ENCODE measurements at regions not wholly inside any gene's neighbourhood (a gene's known extent, or its start where the extent isn't known, plus 50 kb on each side); places are given as distances from the start of the nearest gene placed in this dataset.

GRCh38 chr6:95099410-95099809, 477.9 kb upstream of the MANEA start:
- Histone ChIP-seq H3K36me3 (no peaks in the 10 kb centered on the region), H3K4me1 (no peaks in the 10 kb centered on the region), H3K27ac (no peak overlapping the region), H3K27me3 (no peaks in the 10 kb centered on the region), H3K4me3 (no peak overlapping the region), H3K9me3 (no peaks in the 10 kb centered on the region)
- DNase-seq (ENCODE audit: low spot score): no peak
- no peak for TF ChIP-seq CTCF (IDR thresholded peaks at IDR 0.05)

DNA sequence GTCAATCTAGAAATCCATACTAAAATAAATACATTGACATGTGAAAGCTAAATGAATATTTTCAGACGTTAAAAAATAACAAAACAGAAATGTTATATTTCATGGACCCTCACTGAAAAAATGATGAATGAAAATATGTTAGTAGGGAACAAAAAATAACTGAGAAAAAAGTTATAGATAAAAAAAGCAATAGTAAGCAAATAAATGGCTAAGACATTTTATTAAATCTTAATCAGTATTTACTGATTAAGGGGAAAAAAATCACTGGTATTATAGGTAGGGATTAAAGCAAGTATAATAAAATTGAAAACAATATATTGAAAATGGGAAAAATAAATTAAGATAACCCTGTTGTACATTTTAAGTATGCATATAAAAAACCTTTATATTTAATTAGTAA, 468.1 kb upstream of the MANEA start:
- TF ChIP-seq CTCF (IDR thresholded peaks at IDR 0.05): no peak

GRCh38 chr6:95110767-95111166, 466.6 kb upstream of the MANEA start:
- no peak overlapping the region for H3K27ac ChIP-seq
- no peak overlapping the region for H3K4me3 ChIP-seq
- no peak for TF ChIP-seq CTCF (IDR thresholded peaks at IDR 0.05)
- H3K4me1 ChIP-seq: no peaks in the 10 kb centered on the region
- no peak for DNase-seq (ENCODE audit: low spot score)
- H3K36me3 ChIP-seq: no peaks in the 10 kb centered on the region
- no peaks in the 10 kb centered on the region for H3K27me3 ChIP-seq
- no peaks in the 10 kb centered on the region for H3K9me3 ChIP-seq

More for the DNA sequence above, 468.1 kb upstream of the MANEA start:
- Histone ChIP-seq H3K9me3 (no peaks in the 10 kb centered on the region), H3K4me3 (no peak overlapping the region), H3K27ac (no peak overlapping the region), H3K27me3 (no peaks in the 10 kb centered on the region), H3K4me1 (no peaks in the 10 kb centered on the region), H3K36me3 (no peaks in the 10 kb centered on the region)
- no peak for DNase-seq (ENCODE audit: low spot score)

DNA sequence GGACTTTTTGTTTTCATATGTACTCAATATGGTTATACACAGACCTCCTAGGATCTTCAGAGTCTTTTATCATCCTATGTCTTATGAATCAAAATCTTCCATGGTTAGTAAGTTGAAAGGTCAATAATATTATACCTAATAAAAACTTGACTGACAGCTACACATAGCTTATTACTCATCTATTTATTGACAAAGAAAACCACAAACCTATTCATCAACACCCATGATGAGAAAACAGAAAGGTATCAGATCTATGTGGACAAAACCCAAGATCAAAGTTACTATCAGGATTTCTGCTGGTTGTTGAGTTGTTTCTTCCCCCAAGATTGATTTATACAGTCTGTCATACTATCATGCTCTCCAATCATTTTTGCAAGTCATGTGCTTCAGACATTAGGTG, 460.1 kb upstream of the MANEA start:
- Histone ChIP-seq H3K27me3 (no peaks in the 10 kb centered on the region), H3K9me3 (no peaks in the 10 kb centered on the region), H3K4me3 (no peak overlapping the region), H3K4me1 (no peaks in the 10 kb centered on the region), H3K27ac (no peak overlapping the region), H3K36me3 (no peaks in the 10 kb centered on the region)
- no peak for TF ChIP-seq CTCF (IDR thresholded peaks at IDR 0.05)
- DNase-seq (ENCODE audit: low spot score): no peak

GRCh38 chr6:95119927-95120326, 457.4 kb upstream of the MANEA start:
- no peak overlapping the region for H3K4me3 ChIP-seq
- no peak for TF ChIP-seq CTCF (IDR thresholded peaks at IDR 0.05)
- no peaks in the 10 kb centered on the region for H3K4me1 ChIP-seq
- H3K36me3 ChIP-seq: no peaks in the 10 kb centered on the region
- no peak overlapping the region for H3K27ac ChIP-seq
- no peak for DNase-seq (ENCODE audit: low spot score)
- H3K27me3 ChIP-seq: no peaks in the 10 kb centered on the region
- H3K9me3 ChIP-seq: no peaks in the 10 kb centered on the region

DNA sequence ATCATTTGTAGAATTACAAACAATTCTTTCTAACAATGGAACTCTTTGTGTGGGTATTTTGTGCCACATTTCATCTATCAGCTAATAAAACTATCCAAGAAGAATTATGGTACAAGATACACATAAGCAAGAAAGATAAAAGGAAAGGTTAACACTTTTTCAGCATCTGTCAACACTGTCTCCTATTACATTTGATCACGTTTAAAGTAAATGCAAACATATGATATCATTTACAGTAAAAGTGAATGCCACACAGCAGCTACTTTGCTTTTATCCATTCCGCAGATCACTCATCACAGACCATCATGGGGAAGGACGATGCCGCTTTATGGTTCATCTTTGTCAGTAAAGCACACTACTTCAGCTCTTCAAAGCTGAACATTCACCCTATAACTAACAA, 456.4 kb upstream of the MANEA start:
- no peaks in the 10 kb centered on the region for H3K36me3 ChIP-seq
- no peaks in the 10 kb centered on the region for H3K4me1 ChIP-seq
- no peaks in the 10 kb centered on the region for H3K27me3 ChIP-seq
- H3K27ac ChIP-seq: no peak overlapping the region
- no peaks in the 10 kb centered on the region for H3K9me3 ChIP-seq
- DNase-seq (ENCODE audit: low spot score): no peak
- no peak overlapping the region for H3K4me3 ChIP-seq
- no peak for TF ChIP-seq CTCF (IDR thresholded peaks at IDR 0.05)
